HG02840 (cell line): ENCODE measurements at regions not wholly inside any gene's neighbourhood (a gene's known extent, or its start where the extent isn't known, plus 50 kb on each side); places are given as distances from the start of the nearest gene placed in this dataset.

ENCODE experiments used
- ATAC-seq: cut with Tn5 transposase; IDR thresholded peaks from one replicate; pipeline ENCODE4 v1.9.1; 2021; ENCODE audit warnings: mild to moderate bottlenecking, moderate library complexity, moderate number of reproducible peaks; ENCODE audit not compliant: unreplicated experiment, low FRiP score

GRCh38 chr18:4858379-4859127 is 338.5 kb downstream of the AKAIN1 start:
- ATAC-seq, result no peak

- ATAC-seq, result no peak
These were observed 342.4 kb downstream of the AKAIN1 start for GRCh38 chr18:4854671-4855070.

DNA sequence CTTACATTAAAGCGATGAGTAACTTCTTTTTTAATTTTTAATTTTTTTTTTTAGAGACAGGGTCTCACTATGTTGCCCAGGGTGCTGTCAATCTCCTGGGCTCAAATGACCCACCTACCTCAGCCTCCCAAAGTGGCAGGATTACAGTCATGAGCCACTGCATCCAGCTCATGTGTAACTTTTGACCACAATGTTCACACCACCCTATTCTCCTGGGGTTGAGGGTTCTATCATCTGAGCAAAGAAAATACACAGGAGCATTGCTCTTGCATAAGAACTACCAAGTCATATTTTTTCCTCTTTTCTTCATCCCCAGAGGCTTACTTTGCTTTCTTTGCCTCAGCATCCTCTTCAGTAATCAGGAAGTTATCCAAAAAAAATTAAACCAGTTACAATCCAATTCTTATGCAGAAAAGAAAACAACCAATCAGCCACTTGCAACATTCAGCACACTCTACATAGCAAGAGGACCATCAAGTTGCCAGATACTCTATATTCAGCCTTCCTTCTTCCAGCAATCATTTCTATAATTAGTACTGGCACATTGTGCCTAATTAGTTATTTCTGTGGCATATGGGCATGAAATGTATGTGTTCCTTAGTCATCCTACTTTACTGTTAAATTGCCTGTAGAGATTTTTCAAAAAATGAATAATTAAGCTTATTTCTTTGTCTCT is 345.6 kb downstream of the AKAIN1 start:
- no peak for ATAC-seq

DNA sequence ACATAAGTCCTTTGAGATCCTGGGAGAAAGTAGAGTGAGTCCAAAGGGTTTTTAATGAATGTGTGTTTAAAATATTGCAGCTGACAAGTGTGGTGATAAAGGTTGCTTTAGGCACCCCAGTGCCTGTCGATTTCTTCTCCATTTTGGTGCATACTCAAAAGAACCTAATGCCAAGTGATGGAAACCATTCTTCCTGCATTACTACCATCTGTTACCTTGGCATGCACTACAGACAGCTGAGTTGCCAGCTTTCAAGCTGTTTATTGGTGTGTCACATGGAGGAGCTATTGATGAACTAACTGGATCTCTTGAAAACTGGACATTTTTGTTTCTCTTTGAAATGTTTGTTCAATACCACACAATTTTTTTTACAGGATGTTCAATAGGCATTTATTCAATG is 350.0 kb downstream of the AKAIN1 start:
- ATAC-seq, result no peak

GRCh38 chr18:4844320-4844719 is 352.7 kb downstream of the AKAIN1 start:
- ATAC-seq, result no peak

DNA sequence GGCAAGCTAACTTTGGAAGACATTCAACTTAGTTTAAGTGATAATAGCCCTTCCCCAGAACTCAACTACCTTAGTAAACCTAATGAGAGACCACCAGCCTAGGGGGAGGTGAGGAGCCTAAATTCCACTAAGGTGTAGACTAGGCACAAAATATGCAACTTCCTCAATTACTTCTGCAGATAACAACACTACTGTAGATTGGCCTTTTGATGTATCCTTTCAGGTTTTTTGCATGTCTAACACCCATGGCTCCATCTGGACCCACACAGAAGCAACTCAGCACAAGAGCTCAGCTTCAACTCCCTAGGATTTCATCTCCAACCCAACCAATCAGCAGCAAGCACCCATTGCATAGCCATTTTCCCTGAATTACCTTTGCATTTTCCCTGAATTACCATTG is 353.3 kb downstream of the AKAIN1 start:
- no peak for ATAC-seq

DNA sequence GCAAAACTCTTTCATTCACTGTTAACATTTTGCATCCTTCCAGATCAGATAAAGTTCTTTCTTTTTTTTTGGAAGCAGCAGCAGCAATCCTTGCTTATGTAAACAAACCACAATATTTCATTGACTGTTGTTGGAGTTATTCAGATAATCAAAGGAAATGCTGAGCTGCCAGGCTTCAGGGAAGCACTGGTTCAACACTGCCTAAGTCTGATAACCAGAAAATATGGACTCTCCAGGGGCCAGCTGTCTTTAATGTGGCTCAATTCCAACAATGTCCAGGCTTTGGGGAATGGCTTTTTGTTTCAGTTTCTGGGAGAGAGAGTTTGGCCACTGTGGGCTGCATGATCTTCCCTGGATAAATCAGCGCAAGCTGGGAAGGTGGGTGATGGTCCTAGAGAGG is 354.3 kb downstream of the AKAIN1 start:
- no peak for ATAC-seq

- no peak for ATAC-seq
These were observed 354.8 kb downstream of the AKAIN1 start for GRCh38 chr18:4842287-4842686.

- ATAC-seq, result no peak
These were observed 357.4 kb downstream of the AKAIN1 start for GRCh38 chr18:4839639-4840038.

GRCh38 chr18:4836141-4836540 is 360.9 kb downstream of the AKAIN1 start:
- ATAC-seq, result no peak

- no peak for ATAC-seq
These were observed 365.2 kb downstream of the AKAIN1 start for GRCh38 chr18:4831791-4832375.

DNA sequence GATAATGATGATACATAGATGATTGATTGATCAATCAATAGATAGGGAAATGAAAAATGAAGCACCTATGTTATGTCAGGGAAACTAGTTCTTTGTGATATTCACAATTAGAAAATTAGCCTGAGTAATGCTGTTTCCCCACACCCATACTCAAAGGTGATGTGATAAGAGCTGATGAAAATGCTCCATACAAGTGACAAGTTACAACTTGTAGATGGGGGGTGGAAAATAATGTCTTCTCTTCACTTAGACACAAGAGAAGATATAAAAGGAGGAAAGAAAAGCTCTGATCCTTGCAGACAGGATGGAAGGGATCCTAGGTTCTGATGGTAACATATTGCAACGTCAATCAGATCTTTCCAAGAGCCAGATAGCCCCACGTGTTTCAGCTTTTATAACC is 365.9 kb downstream of the AKAIN1 start:
- no peak for ATAC-seq

DNA sequence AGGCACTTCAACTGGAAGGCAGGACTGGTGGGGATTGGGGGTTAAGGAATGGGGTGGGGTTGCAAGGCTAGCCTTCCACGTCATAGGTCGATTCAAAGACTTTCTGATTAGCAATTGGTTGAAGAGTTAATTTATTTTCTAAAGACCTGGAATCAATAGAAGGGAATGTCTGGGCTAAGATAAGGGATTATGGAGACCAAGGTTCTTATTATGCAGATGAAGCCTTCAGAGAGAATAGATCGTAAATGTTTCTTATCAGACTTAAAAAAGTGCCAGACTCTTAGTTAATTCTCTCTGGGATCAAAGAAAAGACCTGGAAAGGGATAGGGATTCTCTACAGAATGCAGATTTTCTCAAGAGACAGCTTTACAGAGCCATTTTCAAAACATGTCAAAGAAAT is 368.0 kb upstream of the DLGAP1 start:
- no peak for ATAC-seq

DNA sequence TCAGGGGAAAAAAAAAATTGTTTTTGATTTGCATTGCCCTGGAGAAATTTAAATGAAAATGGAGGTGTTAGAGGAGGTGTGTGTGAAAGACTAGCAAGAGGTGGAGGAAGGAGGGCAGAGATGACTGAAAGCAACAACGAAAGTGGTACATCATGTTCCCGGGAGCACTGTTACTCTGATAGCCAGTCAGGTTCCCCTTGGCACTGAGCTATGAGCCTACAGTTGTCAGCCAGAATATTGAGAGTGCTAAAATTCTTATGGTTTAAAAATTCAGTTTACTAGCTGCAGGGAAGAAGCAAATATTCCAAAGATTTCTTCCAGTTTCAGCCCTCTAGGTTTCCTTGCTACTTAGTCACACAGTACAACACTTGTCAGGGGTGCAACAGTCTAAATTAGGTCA is 366.7 kb upstream of the DLGAP1 start:
- no peak for ATAC-seq

DNA sequence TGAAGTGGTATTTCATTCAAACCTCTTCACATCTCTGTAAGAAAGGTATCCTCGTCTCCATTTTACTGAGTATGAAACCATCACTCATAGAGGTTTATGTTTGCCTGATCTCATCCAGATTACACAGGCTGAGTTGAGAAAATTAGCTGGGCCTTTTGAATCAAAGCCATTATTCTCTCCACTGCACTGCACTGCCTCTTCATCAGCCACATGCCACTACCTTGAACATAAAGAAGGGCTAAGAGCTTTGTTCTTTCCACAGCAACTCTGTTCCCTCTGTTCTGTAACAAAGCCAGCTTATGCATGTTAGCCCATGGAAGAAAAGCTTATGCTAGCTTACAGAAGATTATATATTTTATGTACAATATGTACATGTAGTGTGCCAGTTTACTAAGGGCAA is 362.6 kb upstream of the DLGAP1 start:
- no peak for ATAC-seq

DNA sequence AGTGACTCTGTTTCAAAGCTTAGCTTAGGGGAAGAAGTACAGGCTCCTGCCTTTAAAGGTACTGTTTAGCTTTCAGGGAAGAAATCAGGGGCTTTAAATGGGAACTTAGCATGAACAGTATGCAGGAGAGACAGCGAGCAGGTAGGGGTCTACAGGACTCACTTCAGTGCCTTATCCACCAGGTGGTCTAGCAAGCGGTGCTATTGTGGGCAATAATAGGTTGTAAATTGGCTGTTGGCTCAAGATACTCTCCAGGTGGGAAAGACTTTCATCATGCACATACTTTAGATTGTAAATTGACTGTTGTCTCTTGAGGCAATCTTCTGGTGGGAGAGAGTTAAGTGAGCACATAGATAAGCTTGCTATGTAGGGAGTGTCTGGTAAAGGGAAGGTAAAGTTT is 358.6 kb upstream of the DLGAP1 start:
- no peak for ATAC-seq

GRCh38 chr18:4808891-4809290 is 353.8 kb upstream of the DLGAP1 start:
- ATAC-seq, result no peak

DNA sequence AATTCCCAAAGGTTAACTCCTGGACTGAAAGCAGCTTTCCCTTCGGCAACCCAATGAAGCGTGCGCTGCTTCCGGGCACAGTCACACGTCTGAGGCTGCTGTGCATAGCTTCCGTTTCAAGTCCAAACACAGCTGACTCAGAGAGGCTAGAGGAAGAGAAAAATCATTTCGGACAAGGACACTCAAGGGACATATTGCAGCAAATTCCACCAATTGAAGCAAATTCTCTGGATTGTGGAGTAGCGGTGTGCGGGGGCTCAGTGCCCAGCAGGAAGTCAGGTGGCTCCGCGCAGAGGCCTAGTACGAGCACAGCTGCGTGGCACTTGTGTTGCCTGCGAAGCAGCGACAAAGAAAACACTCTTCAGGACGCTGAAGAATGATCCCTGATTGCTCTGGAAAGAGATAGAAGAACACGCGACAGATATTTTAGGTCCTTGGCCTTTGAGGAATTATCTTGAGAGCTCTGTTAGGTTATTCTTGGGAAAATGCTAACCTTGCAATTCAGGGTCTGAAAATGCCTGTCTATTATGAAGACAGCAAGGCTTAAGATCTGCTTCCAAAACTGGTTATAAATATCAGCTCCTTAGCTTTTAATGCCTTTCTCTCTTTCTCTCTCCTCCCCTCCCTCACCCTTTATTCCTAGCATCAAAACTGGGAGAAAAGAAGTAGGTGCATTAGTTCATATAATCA is 352.6 kb upstream of the DLGAP1 start:
- ATAC-seq, result no peak

DNA sequence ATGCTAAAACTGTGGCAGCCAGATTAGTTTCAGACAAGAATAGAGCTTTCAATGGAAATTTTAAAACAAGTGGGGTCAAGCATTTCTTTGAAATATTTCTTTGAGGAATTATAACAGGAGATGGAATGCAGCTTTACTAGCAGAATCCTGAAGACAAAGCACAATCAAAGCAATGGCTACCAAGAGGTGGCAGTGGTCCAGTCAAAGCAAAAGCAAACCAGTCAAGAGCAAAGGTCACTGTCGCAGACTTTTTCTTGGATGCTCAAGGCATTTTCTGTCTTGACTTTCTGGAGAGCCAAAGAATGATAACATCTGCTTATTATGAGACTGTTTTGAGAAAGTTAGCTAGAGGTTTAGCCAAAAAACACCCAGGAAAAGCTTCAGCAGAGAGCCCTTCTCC is 351.2 kb upstream of the DLGAP1 start:
- ATAC-seq, result no peak

- ATAC-seq, result no peak
These were observed 347.2 kb upstream of the DLGAP1 start for GRCh38 chr18:4802296-4802695.

GRCh38 chr18:4801151-4801550 is 346.0 kb upstream of the DLGAP1 start:
- no peak for ATAC-seq
